HepG2 (cell line): ENCODE measurements at regions not wholly inside any gene's neighbourhood (a gene's known extent, or its start where the extent isn't known, plus 50 kb on each side); places are given as distances from the start of the nearest gene placed in this dataset.

Experiments used
- ATF1 ChIP-seq: IDR thresholded peaks from 2 replicates; pipeline ENCODE4 v1.6.1; 2016; ENCODE audit warnings: mild to moderate bottlenecking, control low read depth
- ATF2 ChIP-seq: sonication (generic); formaldehyde crosslinking; IDR thresholded peaks from 2 replicates; pipeline ENCODE4 v1.4.0; 2020; ENCODE audit warnings: missing genetic modification reagents
- HNRNPH1 ChIP-seq: fragments of 200-400 bp; formaldehyde crosslinking; optimal IDR thresholded peaks from 2 replicates; pipeline ENCODE3; 2017; ENCODE audit warnings: mild to moderate bottlenecking, low read depth, low read length
- LRRFIP1 ChIP-seq: sonication (generic); formaldehyde crosslinking; conservative IDR thresholded peaks from 2 replicates; pipeline ENCODE4 v1.4.0; 2020; ENCODE audit warnings: missing genetic modification reagents
- MNT ChIP-seq: fragments of 450-650 bp; IDR thresholded peaks from 2 replicates; pipeline ENCODE4 v1.6.1; 2016
- NCOA2 ChIP-seq: sonication (generic); formaldehyde crosslinking; IDR thresholded peaks from 2 replicates; pipeline ENCODE4 v1.8.0; 2022; ENCODE audit warnings: inconsistent platforms
- PHB2 ChIP-seq: fragments of 450-650 bp; IDR thresholded peaks from 2 replicates; pipeline ENCODE4 v1.6.1; 2018; ENCODE audit not compliant: partially characterized antibody
- RFXAP ChIP-seq: sonication (generic); formaldehyde crosslinking; IDR thresholded peaks from 2 replicates; pipeline ENCODE4 v1.4.0; 2020; ENCODE audit warnings: missing genetic modification reagents, borderline replicate concordance
- SIX4 ChIP-seq: sonication (generic); formaldehyde crosslinking; IDR thresholded peaks from 2 replicates; pipeline ENCODE4 v1.4.0; 2020; ENCODE audit warnings: missing genetic modification reagents
- SNAI1 ChIP-seq: sonication (generic); formaldehyde crosslinking; IDR thresholded peaks from 2 replicates; pipeline ENCODE4 v1.5.0; 2020; ENCODE audit warnings: mild to moderate bottlenecking, missing genetic modification reagents, borderline replicate concordance
- SNAPC4 ChIP-seq: sonication (generic); formaldehyde crosslinking; IDR thresholded peaks from 2 replicates; pipeline ENCODE4 v1.4.0; 2020; ENCODE audit warnings: mild to moderate bottlenecking, missing genetic modification reagents
- ZNF10 ChIP-seq: sonication (generic); formaldehyde crosslinking; IDR thresholded peaks from 2 replicates; pipeline ENCODE4 v1.4.0; 2020; ENCODE audit warnings: mild to moderate bottlenecking, low read depth, missing genetic modification reagents, borderline replicate concordance
- ZNF383 ChIP-seq: sonication (generic); formaldehyde crosslinking; IDR thresholded peaks from 2 replicates; pipeline ENCODE4 v1.4.0; 2020; ENCODE audit warnings: missing genetic modification reagents, mild to moderate bottlenecking, borderline replicate concordance
- TF ChIP-seq, protein P1 (sequence below): sonication (generic); formaldehyde crosslinking; IDR thresholded peaks from 2 replicates; pipeline ENCODE4 v1.9.0; 2022; ENCODE audit warnings: missing genetic modification reagents, mild to moderate bottlenecking, borderline replicate concordance
- TF ChIP-seq, protein P2 (sequence below): sonication (generic); formaldehyde crosslinking; IDR thresholded peaks from 2 replicates; pipeline ENCODE4 v1.5.1; 2020; ENCODE audit warnings: mild to moderate bottlenecking, moderate library complexity, missing genetic modification reagents

DNA sequence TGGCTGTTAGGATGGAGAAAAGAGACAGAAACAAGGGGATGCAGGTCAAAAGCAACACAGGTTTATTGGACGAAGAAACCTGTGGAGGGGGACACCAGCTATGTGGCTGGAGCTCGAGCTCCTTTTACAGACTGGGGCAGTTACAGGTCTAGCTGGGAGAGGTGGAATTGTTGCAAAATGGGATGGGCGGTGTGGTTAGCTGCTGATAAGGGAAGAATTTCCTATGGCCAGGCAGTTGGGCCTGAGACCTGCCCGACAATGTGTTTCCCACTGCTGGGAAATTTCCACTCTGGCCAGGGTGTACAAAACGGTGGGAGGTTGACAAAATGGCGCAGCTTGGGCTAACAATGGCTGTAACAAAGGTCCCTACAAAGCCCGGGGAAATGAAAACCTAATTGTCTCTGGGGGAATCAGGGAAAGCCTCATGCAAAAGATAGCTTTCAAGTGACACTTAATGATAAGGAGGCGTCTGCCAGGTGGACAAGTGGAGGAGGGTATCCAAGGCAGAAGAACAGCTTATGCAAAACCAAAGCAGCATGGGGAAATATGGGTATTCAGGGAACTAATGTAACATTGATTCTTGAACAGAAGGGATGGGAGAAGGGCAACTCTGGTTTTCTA, 137.4 kb upstream of the SGO1 start (continued):
- TF ChIP-seq MNT (no peak), RFXAP (CRISPR knock-in tag) (no peak), LRRFIP1 (CRISPR knock-in tag) (no peak), ZNF383 (CRISPR knock-in tag) (no peak), SNAPC4 (CRISPR knock-in tag) (no peak), ZNF10 (CRISPR knock-in tag) (no peak), HNRNPH1 (no peak), PHB2 (no peak), NCOA2 (CRISPR knock-in tag) (peak; percentile 75; the same call in 1 of the 2 replicates), SIX4 (CRISPR knock-in tag) (no peak), ATF2 (no peak), ATF1 (no peak), SNAI1 (CRISPR knock-in tag) (no peak)
- TF ChIP-seq, protein P1, sequence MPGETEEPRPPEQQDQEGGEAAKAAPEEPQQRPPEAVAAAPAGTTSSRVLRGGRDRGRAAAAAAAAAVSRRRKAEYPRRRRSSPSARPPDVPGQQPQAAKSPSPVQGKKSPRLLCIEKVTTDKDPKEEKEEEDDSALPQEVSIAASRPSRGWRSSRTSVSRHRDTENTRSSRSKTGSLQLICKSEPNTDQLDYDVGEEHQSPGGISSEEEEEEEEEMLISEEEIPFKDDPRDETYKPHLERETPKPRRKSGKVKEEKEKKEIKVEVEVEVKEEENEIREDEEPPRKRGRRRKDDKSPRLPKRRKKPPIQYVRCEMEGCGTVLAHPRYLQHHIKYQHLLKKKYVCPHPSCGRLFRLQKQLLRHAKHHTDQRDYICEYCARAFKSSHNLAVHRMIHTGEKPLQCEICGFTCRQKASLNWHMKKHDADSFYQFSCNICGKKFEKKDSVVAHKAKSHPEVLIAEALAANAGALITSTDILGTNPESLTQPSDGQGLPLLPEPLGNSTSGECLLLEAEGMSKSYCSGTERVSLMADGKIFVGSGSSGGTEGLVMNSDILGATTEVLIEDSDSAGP (CRISPR knock-in tag): no peak
- TF ChIP-seq, protein P2, sequence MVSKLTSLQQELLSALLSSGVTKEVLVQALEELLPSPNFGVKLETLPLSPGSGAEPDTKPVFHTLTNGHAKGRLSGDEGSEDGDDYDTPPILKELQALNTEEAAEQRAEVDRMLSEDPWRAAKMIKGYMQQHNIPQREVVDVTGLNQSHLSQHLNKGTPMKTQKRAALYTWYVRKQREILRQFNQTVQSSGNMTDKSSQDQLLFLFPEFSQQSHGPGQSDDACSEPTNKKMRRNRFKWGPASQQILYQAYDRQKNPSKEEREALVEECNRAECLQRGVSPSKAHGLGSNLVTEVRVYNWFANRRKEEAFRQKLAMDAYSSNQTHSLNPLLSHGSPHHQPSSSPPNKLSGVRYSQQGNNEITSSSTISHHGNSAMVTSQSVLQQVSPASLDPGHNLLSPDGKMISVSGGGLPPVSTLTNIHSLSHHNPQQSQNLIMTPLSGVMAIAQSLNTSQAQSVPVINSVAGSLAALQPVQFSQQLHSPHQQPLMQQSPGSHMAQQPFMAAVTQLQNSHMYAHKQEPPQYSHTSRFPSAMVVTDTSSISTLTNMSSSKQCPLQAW: no peak
